ENCODE measurements at regions not wholly inside any gene's neighbourhood (a gene's known extent, or its start where the extent isn't known, plus 50 kb on each side); places are given as distances from the start of the nearest gene placed in this dataset.

GRCh38 chr4:189304167-189304566, 636.5 kb upstream of the FRG1 start:
- no peak for DNase-seq

GRCh38 chr4:189304809-189305208, 635.9 kb upstream of the FRG1 start:
- DNase-seq: no peak

GRCh38 chr4:189305500-189305899, 635.2 kb upstream of the FRG1 start:
- no peak for DNase-seq

- no peak for DNase-seq
Observed at GRCh38 chr4:189311251-189311650, 629.4 kb upstream of the FRG1 start.

GRCh38 chr4:189313064-189313463, 627.6 kb upstream of the FRG1 start:
- no peak for DNase-seq

GRCh38 chr4:189313861-189314513, 626.7 kb upstream of the FRG1 start:
- DNase-seq: no peak

- no peak for DNase-seq
Observed at GRCh38 chr4:189322426-189322825, 618.2 kb upstream of the FRG1 start.

- DNase-seq: no peak
Observed at GRCh38 chr4:189341881-189342280, 598.8 kb upstream of the FRG1 start.

- no peak for DNase-seq
Observed at GRCh38 chr4:189355590-189355989, 585.1 kb upstream of the FRG1 start.

GRCh38 chr4:189362364-189362763, 578.3 kb upstream of the FRG1 start:
- no peak for DNase-seq

GRCh38 chr4:189364032-189364449, 576.6 kb upstream of the FRG1 start:
- DNase-seq: no peak

- no peak for DNase-seq
Observed at GRCh38 chr4:189365451-189365850, 575.2 kb upstream of the FRG1 start.

- no peak for DNase-seq
Observed at GRCh38 chr4:189367832-189368231, 572.8 kb upstream of the FRG1 start.

GRCh38 chr4:189374176-189374575, 566.5 kb upstream of the FRG1 start:
- DNase-seq: no peak

- DNase-seq: no peak
Observed at GRCh38 chr4:189376901-189377300, 563.8 kb upstream of the FRG1 start.

GRCh38 chr4:189377569-189377968, 563.1 kb upstream of the FRG1 start:
- DNase-seq: no peak

GRCh38 chr4:189385098-189385497, 555.6 kb upstream of the FRG1 start:
- no peak for DNase-seq

GRCh38 chr4:189385579-189385978, 555.1 kb upstream of the FRG1 start:
- no peak for DNase-seq

- no peak for DNase-seq
Observed at GRCh38 chr4:189396435-189396834, 544.2 kb upstream of the FRG1 start.

GRCh38 chr4:189404271-189404670, 536.4 kb upstream of the FRG1 start:
- DNase-seq: no peak

- DNase-seq: no peak
Observed at GRCh38 chr4:189409158-189409557, 531.5 kb upstream of the FRG1 start.

- DNase-seq: no peak
Observed at GRCh38 chr4:189414021-189414420, 526.7 kb upstream of the FRG1 start.

GRCh38 chr4:189420572-189420971, 520.1 kb upstream of the FRG1 start:
- no peak for DNase-seq

- DNase-seq: no peak
Observed at GRCh38 chr4:189436207-189436606, 504.5 kb upstream of the FRG1 start.

GRCh38 chr4:189440716-189441115, 500.0 kb upstream of the FRG1 start:
- DNase-seq: no peak

- DNase-seq: no peak
Observed at GRCh38 chr4:189443341-189443740, 497.3 kb upstream of the FRG1 start.

Data from NCI-H446 treated with DMSO at 0.1 percent for 48 hours (cell line).